ENCODE measurements at regions not wholly inside any gene's neighbourhood (a gene's known extent, or its start where the extent isn't known, plus 50 kb on each side); places are given as distances from the start of the nearest gene placed in this dataset.
"Not testable (repeated sequence)": the region's sequence is repeated elsewhere in the genome, so short reads cannot be mapped to it uniquely, and the experiment has no call there.

DNA sequence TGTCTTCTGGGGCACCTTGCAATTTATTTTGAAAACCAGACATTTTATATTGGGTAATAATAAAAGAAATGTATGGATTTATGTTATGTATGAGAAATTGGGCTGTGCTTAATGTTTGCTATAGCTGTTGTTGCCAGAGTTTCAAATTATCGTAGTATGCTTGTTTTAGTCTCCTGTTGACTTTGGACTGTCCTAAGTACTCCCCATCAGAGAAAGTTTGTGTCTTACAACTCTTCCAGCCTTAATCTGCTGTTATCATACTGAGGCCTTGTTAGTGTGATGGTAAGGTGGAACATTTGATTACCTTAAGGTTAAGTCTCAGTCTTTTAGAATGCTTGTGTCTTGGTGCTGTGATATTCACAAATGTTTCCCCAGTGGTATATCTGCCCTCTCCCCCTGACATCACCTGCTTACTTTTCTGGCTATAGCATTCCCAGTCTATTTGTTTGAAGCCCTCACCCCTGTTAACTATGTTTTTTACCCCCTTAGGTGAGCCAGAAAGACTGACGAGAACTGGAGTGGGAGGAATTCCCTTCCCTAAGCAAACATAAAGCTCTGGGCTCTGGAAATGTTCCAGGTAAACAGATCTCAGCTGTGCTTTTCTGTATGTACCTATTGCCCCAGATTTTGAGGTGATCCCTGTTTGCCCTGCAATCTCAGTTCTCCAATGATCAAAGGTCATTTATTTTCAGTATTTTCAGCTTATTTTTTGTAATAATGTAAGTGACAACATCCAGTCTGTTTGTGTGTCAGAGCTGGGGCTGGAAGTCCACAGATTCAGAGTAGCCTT is 581.1 kb upstream of the CITED2 start:
- Histone ChIP-seq H3K4me1 (replicated peaks in 1 of 2) (no peaks in the 10 kb centered on the region), H3K36me3 (replicated peaks in 1 of 2) (no peaks in the 10 kb centered on the region), H3K27me3 (no peaks in the 10 kb centered on the region), H3K4me3 (no peak overlapping the region), H3K9me3 (replicated peaks in 1 of 3) (peaks cover 0 to 12% (median 0%) of the 10 kb centered on the region in 3 donors), H3K27ac (no peak overlapping the region)
- intact Hi-C loops (cut with DNase I), result no loop called here
- WGBS, 4 donors, result 89 to 100% (median 92%) methylated on average over 2 of the region's 2 CpGs
- no peak for DNase-seq
- no peak for TF ChIP-seq POLR2A (IDR thresholded peaks at IDR 0.05)
- TF ChIP-seq, protein P1, sequence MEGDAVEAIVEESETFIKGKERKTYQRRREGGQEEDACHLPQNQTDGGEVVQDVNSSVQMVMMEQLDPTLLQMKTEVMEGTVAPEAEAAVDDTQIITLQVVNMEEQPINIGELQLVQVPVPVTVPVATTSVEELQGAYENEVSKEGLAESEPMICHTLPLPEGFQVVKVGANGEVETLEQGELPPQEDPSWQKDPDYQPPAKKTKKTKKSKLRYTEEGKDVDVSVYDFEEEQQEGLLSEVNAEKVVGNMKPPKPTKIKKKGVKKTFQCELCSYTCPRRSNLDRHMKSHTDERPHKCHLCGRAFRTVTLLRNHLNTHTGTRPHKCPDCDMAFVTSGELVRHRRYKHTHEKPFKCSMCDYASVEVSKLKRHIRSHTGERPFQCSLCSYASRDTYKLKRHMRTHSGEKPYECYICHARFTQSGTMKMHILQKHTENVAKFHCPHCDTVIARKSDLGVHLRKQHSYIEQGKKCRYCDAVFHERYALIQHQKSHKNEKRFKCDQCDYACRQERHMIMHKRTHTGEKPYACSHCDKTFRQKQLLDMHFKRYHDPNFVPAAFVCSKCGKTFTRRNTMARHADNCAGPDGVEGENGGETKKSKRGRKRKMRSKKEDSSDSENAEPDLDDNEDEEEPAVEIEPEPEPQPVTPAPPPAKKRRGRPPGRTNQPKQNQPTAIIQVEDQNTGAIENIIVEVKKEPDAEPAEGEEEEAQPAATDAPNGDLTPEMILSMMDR (IDR thresholded peaks at IDR 0.05), result no peak

DNA sequence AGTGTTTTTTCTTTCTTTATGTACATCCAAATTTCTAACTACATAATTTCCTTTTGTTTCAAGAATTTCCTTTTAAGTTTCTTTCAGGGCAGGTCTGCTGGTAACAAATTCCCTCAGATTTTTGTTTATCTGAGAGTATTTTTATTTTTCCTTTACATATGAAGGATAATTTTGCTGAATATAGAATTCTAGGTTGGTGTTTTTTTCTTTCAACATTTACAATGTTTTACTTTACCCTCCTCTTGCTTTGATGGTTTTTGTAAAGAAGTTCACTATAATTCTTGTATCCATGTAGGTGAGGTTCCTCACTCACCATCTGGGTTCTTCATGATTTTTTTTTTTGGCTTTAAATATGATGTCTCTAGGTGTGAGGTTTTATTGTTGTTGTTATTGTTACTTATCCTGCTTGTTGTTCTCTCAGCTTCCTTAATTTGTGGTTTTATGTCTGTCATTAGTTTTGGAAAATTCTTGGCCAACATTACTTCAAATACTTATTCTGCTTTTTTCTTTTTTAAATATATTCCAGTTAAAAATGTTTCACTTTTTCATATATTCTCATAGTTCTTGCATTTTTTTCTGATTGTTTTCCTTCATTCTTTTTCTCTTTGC is 580.1 kb upstream of the CITED2 start:
- Histone ChIP-seq H3K4me1 (replicated peaks in 1 of 2) (no peaks in the 10 kb centered on the region), H3K36me3 (replicated peaks in 1 of 2) (no peaks in the 10 kb centered on the region), H3K4me3 (no peak overlapping the region), H3K27ac (no peak overlapping the region), H3K9me3 (replicated peaks in 1 of 3) (peaks cover 0 to 12% (median 0%) of the 10 kb centered on the region in 3 donors), H3K27me3 (no peaks in the 10 kb centered on the region)
- intact Hi-C loops (cut with DNase I), result no loop called here
- no peak for DNase-seq
- TF ChIP-seq POLR2A (IDR thresholded peaks at IDR 0.05), result no peak
- TF ChIP-seq, protein P1 (IDR thresholded peaks at IDR 0.05), result no peak

DNA sequence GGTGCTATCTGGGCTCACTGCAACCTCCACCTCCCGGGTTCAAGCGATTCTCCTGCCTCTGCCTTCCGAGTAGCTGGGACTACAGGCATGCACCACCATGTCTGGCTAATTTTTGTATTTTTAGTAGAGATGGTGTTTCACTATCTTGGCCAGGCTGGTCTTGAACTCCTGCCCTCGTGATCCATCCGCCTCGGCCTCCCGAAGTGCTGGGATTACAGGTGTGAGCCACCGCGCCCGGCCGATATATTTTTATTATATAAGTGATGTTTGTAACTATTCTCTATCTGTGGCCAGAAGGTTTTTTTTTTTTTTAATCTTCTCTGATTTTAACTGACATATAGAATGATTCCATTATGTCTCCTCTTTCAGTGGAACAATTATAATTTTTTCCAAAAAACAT is 579.3 kb upstream of the CITED2 start:
- H3K36me3 ChIP-seq (replicated peaks in 1 of 2); H3K4me3 ChIP-seq; intact Hi-C loops (cut with DNase I); H3K27me3 ChIP-seq; H3K4me1 ChIP-seq (replicated peaks in 1 of 2); H3K27ac ChIP-seq; DNase-seq: not testable (repeated sequence)
- 90 to 98% (median 95%) methylated on average over 11 of the region's 11 CpGs for WGBS, 4 donors
- H3K9me3 ChIP-seq (replicated peaks in 1 of 3), result peaks cover 0 to 12% (median 0%) of the 10 kb centered on the region in 3 donors

DNA sequence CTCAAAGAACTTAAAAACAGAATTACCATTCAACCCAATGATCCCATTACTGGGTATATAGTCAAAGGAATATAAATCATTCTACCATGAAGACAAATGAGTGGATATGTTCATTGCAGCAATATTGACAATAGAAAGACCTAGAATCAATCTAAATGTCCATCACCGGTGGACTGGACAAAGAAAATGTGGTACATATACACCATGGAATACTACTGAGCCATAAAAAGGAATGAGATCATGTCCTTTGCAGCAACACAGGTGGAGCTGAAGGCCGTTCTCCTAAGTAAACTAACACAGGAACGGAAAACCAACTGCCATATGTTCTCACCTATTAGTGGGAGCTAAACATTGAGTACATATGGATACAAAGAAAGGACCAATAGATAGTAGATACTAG is 576.7 kb upstream of the CITED2 start:
- Histone ChIP-seq H3K27ac (no peak overlapping the region), H3K9me3 (replicated peaks in 1 of 3) (no peaks in the 10 kb centered on the region), H3K36me3 (replicated peaks in 1 of 2) (no peaks in the 10 kb centered on the region), H3K4me3 (no peak overlapping the region), H3K27me3 (no peaks in the 10 kb centered on the region), H3K4me1 (replicated peaks in 1 of 2) (no peaks in the 10 kb centered on the region)
- WGBS, 4 donors, result 53 to 81% (median 63%) methylated on average over 3 of the region's 3 CpGs
- intact Hi-C loops (cut with DNase I), result no loop called here
- TF ChIP-seq, protein P1 (IDR thresholded peaks at IDR 0.05), result no peak
- no peak for TF ChIP-seq POLR2A (IDR thresholded peaks at IDR 0.05)
- no peak for DNase-seq

DNA sequence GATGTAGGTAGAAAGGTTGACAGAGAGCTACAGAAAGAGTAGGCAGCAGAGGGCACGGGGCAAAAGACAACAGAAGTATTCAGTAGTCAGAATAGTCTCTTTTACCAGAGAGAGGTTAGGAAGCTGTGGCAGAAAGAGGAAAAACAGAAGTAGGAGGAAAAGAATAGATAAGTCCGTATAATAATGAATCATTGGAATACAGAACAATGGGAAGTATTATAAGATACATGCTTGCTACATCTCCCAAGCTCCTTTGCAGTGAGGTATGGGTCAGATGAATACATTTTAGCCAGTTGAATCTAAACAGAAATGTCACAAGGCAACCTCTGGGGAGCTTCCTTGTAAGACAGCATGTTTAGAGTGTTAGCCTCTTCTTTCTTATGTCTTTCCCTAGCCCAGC is 570.5 kb upstream of the CITED2 start:
- no peaks in the 10 kb centered on the region for H3K9me3 ChIP-seq (replicated peaks in 1 of 3)
- H3K4me1 ChIP-seq (replicated peaks in 1 of 2), result peaks cover 0 to 8% of the 10 kb centered on the region in 2 donors
- no peak for TF ChIP-seq POLR2A (IDR thresholded peaks at IDR 0.05)
- TF ChIP-seq, protein P1 (IDR thresholded peaks at IDR 0.05), result no peak
- WGBS, 4 donors, result 74 to 90% (median 86%) methylated on average over 2 of the region's 2 CpGs
- intact Hi-C loops (cut with DNase I), result no loop called here
- H3K27ac ChIP-seq, result no peak overlapping the region
- no peaks in the 10 kb centered on the region for H3K36me3 ChIP-seq (replicated peaks in 1 of 2)
- DNase-seq, result no peak
- no peaks in the 10 kb centered on the region for H3K27me3 ChIP-seq
- H3K4me3 ChIP-seq, result no peak overlapping the region
